ENCODE measurements at regions not wholly inside any gene's neighbourhood (a gene's known extent, or its start where the extent isn't known, plus 50 kb on each side); places are given as distances from the start of the nearest gene placed in this dataset.

GRCh38 chr6:163878698-163879097 lies 464.2 kb downstream of the QKI start:
- TF ChIP-seq TAF1 (IDR thresholded peaks at IDR 0.05; ENCODE audit: borderline replicate concordance, insufficient read depth, low read length) (no peak), FOXP2 (optimal IDR thresholded peaks at IDR 0.05; ENCODE audit: borderline replicate concordance, extremely low read depth, extremely low read length, insufficient read depth) (no peak), REST (IDR thresholded peaks at IDR 0.05; ENCODE audit: insufficient read depth in 1 of 2, low read depth in 2 of 2, low read length in 2 of 2) (no peak)

GRCh38 chr6:163877877-163878639 lies 463.5 kb downstream of the QKI start:
- TF ChIP-seq SIN3A (IDR thresholded peaks at IDR 0.05; ENCODE audit: borderline replicate concordance, insufficient read depth, low read length), result no peak
- TF ChIP-seq REST (IDR thresholded peaks at IDR 0.05; ENCODE audit: insufficient read depth in 1 of 2, low read depth in 2 of 2, low read length in 2 of 2), result no peak
- no peak for TF ChIP-seq FOXP2 (optimal IDR thresholded peaks at IDR 0.05; ENCODE audit: borderline replicate concordance, extremely low read depth, extremely low read length, insufficient read depth)
- TF ChIP-seq POLR2AphosphoS5 (IDR thresholded peaks at IDR 0.05; ENCODE audit: low read depth, low read length), result no peak
- TF ChIP-seq TAF1 (IDR thresholded peaks at IDR 0.05; ENCODE audit: borderline replicate concordance, insufficient read depth, low read length), result no peak

GRCh38 chr6:163876391-163876790 lies 461.9 kb downstream of the QKI start:
- TF ChIP-seq POLR2AphosphoS5 (IDR thresholded peaks at IDR 0.05; ENCODE audit: low read depth, low read length) (no peak), TAF1 (IDR thresholded peaks at IDR 0.05; ENCODE audit: borderline replicate concordance, insufficient read depth, low read length) (no peak), SIN3A (IDR thresholded peaks at IDR 0.05; ENCODE audit: borderline replicate concordance, insufficient read depth, low read length) (no peak), FOXP2 (optimal IDR thresholded peaks at IDR 0.05; ENCODE audit: borderline replicate concordance, extremely low read depth, extremely low read length, insufficient read depth) (no peak), REST (IDR thresholded peaks at IDR 0.05; ENCODE audit: insufficient read depth in 1 of 2, low read depth in 2 of 2, low read length in 2 of 2) (no peak)

- TF ChIP-seq SIN3A (IDR thresholded peaks at IDR 0.05; ENCODE audit: borderline replicate concordance, insufficient read depth, low read length) (no peak), POLR2AphosphoS5 (IDR thresholded peaks at IDR 0.05; ENCODE audit: low read depth, low read length) (no peak), REST (IDR thresholded peaks at IDR 0.05; ENCODE audit: insufficient read depth in 1 of 2, low read depth in 2 of 2, low read length in 2 of 2) (no peak), FOXP2 (optimal IDR thresholded peaks at IDR 0.05; ENCODE audit: borderline replicate concordance, extremely low read depth, extremely low read length, insufficient read depth) (no peak), TAF1 (IDR thresholded peaks at IDR 0.05; ENCODE audit: borderline replicate concordance, insufficient read depth, low read length) (no peak)
These were observed 460.3 kb downstream of the QKI start for GRCh38 chr6:163874784-163875183.
